ENCODE measurements at regions not wholly inside any gene's neighbourhood (a gene's known extent, or its start where the extent isn't known, plus 50 kb on each side); places are given as distances from the start of the nearest gene placed in this dataset.

- Histone ChIP-seq H3K9me3 (ENCODE audit: control insufficient read depth in 2 of 3, insufficient read depth in 1 of 3, low read length in 3 of 3) (no peaks in the 10 kb centered on the region), H3K4me3 (ENCODE audit: low read length in 3 of 3) (no peak overlapping the region), H3K9ac (ENCODE audit: low read length in 3 of 3) (no peak overlapping the region), H3K27ac (ENCODE audit: low read depth in 2 of 2, low read length in 2 of 2) (no peak overlapping the region), H3K4me1 (ENCODE audit: control insufficient read depth in 2 of 3, insufficient read depth in 2 of 3, low read depth in 1 of 3, low read length in 3 of 3) (peaks cover 0 to 5% (median 4%) of the 10 kb centered on the region in 3 donors), H3K36me3 (ENCODE audit: control insufficient read depth in 2 of 3, insufficient read depth in 3 of 3, low read length in 3 of 3) (no peaks in the 10 kb centered on the region), H3K27me3 (ENCODE audit: control insufficient read depth, insufficient read depth, low read length) (no peaks in the 10 kb centered on the region)
- FAIRE-seq, result no peak
- no peak for TF ChIP-seq CTCF (IDR thresholded peaks at IDR 0.05; ENCODE audit: borderline replicate concordance, extremely low read depth, insufficient read depth)
- no peak for DNase-seq
- intact Hi-C loops (cut with DNase I), result no loop called here
Measured at GRCh38 chr16:86739808-86740207, 161.5 kb downstream of the FOXL1 start.

- intact Hi-C loops (cut with DNase I), result no loop called here
- no peak for TF ChIP-seq CTCF (IDR thresholded peaks at IDR 0.05; ENCODE audit: borderline replicate concordance, extremely low read depth, insufficient read depth)
Measured at GRCh38 chr16:86740298-86740697, 161.9 kb downstream of the FOXL1 start.

GRCh38 chr16:86740906-86741799 is 162.8 kb downstream of the FOXL1 start:
- no peaks in the 10 kb centered on the region for H3K9me3 ChIP-seq (ENCODE audit: control insufficient read depth in 2 of 3, insufficient read depth in 1 of 3, low read length in 3 of 3)
- H3K36me3 ChIP-seq (ENCODE audit: control insufficient read depth in 2 of 3, insufficient read depth in 3 of 3, low read length in 3 of 3), result no peaks in the 10 kb centered on the region
- intact Hi-C loops (cut with DNase I), result no loop called here
- H3K27me3 ChIP-seq (ENCODE audit: control insufficient read depth, insufficient read depth, low read length), result no peaks in the 10 kb centered on the region
- H3K4me1 ChIP-seq (ENCODE audit: control insufficient read depth in 2 of 3, insufficient read depth in 2 of 3, low read depth in 1 of 3, low read length in 3 of 3), result peaks cover 0 to 3% (median 0%) of the 10 kb centered on the region in 3 donors
- peak overlapping the region; percentile 28 to 48 (median 38) for H3K4me3 ChIP-seq (ENCODE audit: low read length in 3 of 3)
- DNase-seq (peak in 4 of 5 donors; percentile 93 to 96 (median 94)), FAIRE-seq (no peak)
- H3K27ac ChIP-seq (ENCODE audit: low read depth in 2 of 2, low read length in 2 of 2), result peak overlapping the region; percentile 60
- TF ChIP-seq CTCF (IDR thresholded peaks at IDR 0.05; ENCODE audit: borderline replicate concordance, extremely low read depth, insufficient read depth), result no peak
- no peak overlapping the region for H3K9ac ChIP-seq (ENCODE audit: low read length in 3 of 3)

More at GRCh38 chr16:86740298-86740697, 161.9 kb downstream of the FOXL1 start:
- Histone ChIP-seq H3K27me3 (ENCODE audit: control insufficient read depth, insufficient read depth, low read length) (no peaks in the 10 kb centered on the region), H3K9ac (ENCODE audit: low read length in 3 of 3) (no peak overlapping the region), H3K36me3 (ENCODE audit: control insufficient read depth in 2 of 3, insufficient read depth in 3 of 3, low read length in 3 of 3) (no peaks in the 10 kb centered on the region), H3K4me3 (ENCODE audit: low read length in 3 of 3) (no peak overlapping the region), H3K9me3 (ENCODE audit: control insufficient read depth in 2 of 3, insufficient read depth in 1 of 3, low read length in 3 of 3) (no peaks in the 10 kb centered on the region), H3K27ac (ENCODE audit: low read depth in 2 of 2, low read length in 2 of 2) (peak overlapping the region in 1 of 2 donors; percentile 57), H3K4me1 (ENCODE audit: control insufficient read depth in 2 of 3, insufficient read depth in 2 of 3, low read depth in 1 of 3, low read length in 3 of 3) (peaks cover 0 to 3% (median 0%) of the 10 kb centered on the region in 3 donors)
- DNase-seq (peak in 1 of 5 donors; percentile 57), FAIRE-seq (no peak)

Measured in kidney (tissue), 13 donors.